Liver (tissue), 8 donors: ENCODE measurements at regions not wholly inside any gene's neighbourhood (a gene's known extent, or its start where the extent isn't known, plus 50 kb on each side); places are given as distances from the start of the nearest gene placed in this dataset.

Source experiments
- DNase-seq: peaks from one replicate; pipeline ENCODE4 v3.0.0-alpha.2; 2017; ENCODE audit warnings: low spot score
- H3K27ac ChIP-seq, 2 donors: one replicate each; pipeline ENCODE4 v1.7.0; 2013; ENCODE audit warnings: inconsistent platforms in 2 of 2, low read length in 2 of 2, control low read depth in 1 of 2, low read depth in 1 of 2, mild to moderate bottlenecking in 1 of 2
- H3K27me3 ChIP-seq, 4 donors: one replicate each; pipeline versions ENCODE4 v1.6.1 to v1.7.0; 2013; ENCODE audit warnings: low read length in 3 of 4, inconsistent platforms in 1 of 4, mild to moderate bottlenecking in 1 of 4, moderate library complexity in 1 of 4; ENCODE audit not compliant: control insufficient read depth in 4 of 4, insufficient read depth in 4 of 4
- H3K36me3 ChIP-seq, 4 donors: one replicate each; pipeline versions ENCODE4 v1.6.1 to v1.7.0; 2013; ENCODE audit warnings: low read length in 3 of 4, mild to moderate bottlenecking in 3 of 4, low read depth in 1 of 4, moderate library complexity in 1 of 4; ENCODE audit not compliant: control insufficient read depth in 4 of 4, insufficient read depth in 3 of 4
- H3K4me1 ChIP-seq, 4 donors: one replicate each; pipeline versions ENCODE4 v1.6.1 to v1.7.0; 2013; ENCODE audit warnings: low read length in 3 of 4, mild to moderate bottlenecking in 3 of 4, moderate library complexity in 1 of 4; ENCODE audit not compliant: control insufficient read depth in 4 of 4, insufficient read depth in 4 of 4
- H3K4me3 ChIP-seq, 3 donors: one replicate each; pipeline versions ENCODE4 v1.6.1 to v1.7.0; 2013; ENCODE audit warnings: low read length in 3 of 3, control low read depth in 1 of 3, low read depth in 1 of 3, mild to moderate bottlenecking in 1 of 3
- H3K9ac ChIP-seq, 2 donors: one replicate each; pipeline ENCODE4 v1.7.0; 2013; ENCODE audit warnings: low read length in 2 of 2, mild to moderate bottlenecking in 2 of 2, moderate library complexity in 2 of 2, control low read depth in 1 of 2, low read depth in 1 of 2
- H3K9me3 ChIP-seq, 4 donors: one replicate each; pipeline versions ENCODE4 v1.6.1 to v1.7.0; 2013; ENCODE audit warnings: low read length in 3 of 4; ENCODE audit not compliant: control insufficient read depth in 4 of 4
- CTCF ChIP-seq: fragments of 150-350 bp; IDR thresholded peaks from 2 replicates; pipeline ENCODE4 v1.5.1; 2017; ENCODE audit warnings: improper control_type of control experiment, low read depth, low read length; ENCODE audit not compliant: missing input control
- FOXA1 ChIP-seq: IDR thresholded peaks from 2 replicates; pipeline ENCODE4 v1.6.1; 2016; ENCODE audit warnings: antibody characterized with exemption
- HNF4A ChIP-seq, 2 donors: conservative IDR thresholded peaks; 2 replicates each; pipeline ENCODE4 v1.6.1; 2016; ENCODE audit warnings: antibody characterized with exemption in 2 of 2, mild to moderate bottlenecking in 2 of 2
- JUND ChIP-seq, 2 donors: IDR thresholded peaks; 2 replicates each; pipeline ENCODE4 v1.6.1; 2016; ENCODE audit warnings: antibody characterized with exemption in 2 of 2
- NR2F2 ChIP-seq: IDR thresholded peaks from 2 replicates; pipeline ENCODE4 v1.6.1; 2016; ENCODE audit warnings: antibody characterized with exemption
- RAD21 ChIP-seq, 2 donors: IDR thresholded peaks; 2 replicates each; pipeline ENCODE4 v1.6.1; 2016; ENCODE audit warnings: antibody characterized with exemption in 2 of 2, mild to moderate bottlenecking in 2 of 2
- RXRA ChIP-seq, 2 donors: IDR thresholded peaks; 2 replicates each; pipeline ENCODE4 v1.6.1; 2017 to 2018; ENCODE audit warnings: antibody characterized with exemption in 2 of 2, mild to moderate bottlenecking in 1 of 2
- SP1 ChIP-seq: IDR thresholded peaks from 2 replicates; pipeline ENCODE4 v1.6.1; 2018; ENCODE audit warnings: antibody characterized with exemption, mild to moderate bottlenecking
- TAF1 ChIP-seq: conservative IDR thresholded peaks from 2 replicates; pipeline ENCODE4 v1.6.1; 2016; ENCODE audit warnings: antibody characterized with exemption, mild to moderate bottlenecking
- ZBTB33 ChIP-seq: IDR thresholded peaks from 2 replicates; pipeline ENCODE4 v1.6.1; 2016; ENCODE audit warnings: antibody characterized with exemption
- WGBS: extraction: QIAGEN DNeasy Blood & Tissue Kit; methylation state at CpG from one replicate; pipeline ENCODE4 v1.1.7; 2013; 5-methylcytosine and 5-hydroxymethylcytosine counted together
- donor health status: healthy.
- donor health status: healthy.
- donor health status: healthy.
- donor health status: healthy.
- donor health status: healthy.

GRCh38 chr14:101254805-101255764 is 306.2 kb upstream of the DIO3 start:
- Histone ChIP-seq H3K9ac (no peak overlapping the region), H3K27ac (no peak overlapping the region), H3K36me3 (no peaks in the 10 kb centered on the region), H3K27me3 (no peaks in the 10 kb centered on the region), H3K9me3 (no peaks in the 10 kb centered on the region), H3K4me3 (no peak overlapping the region), H3K4me1 (no peaks in the 10 kb centered on the region)
- 87% methylated on average over 17 of the region's 17 CpGs for WGBS
- TF ChIP-seq RXRA (IDR thresholded peaks at IDR 0.05) (no peak), TAF1 (no peak), SP1 (no peak), NR2F2 (no peak), CTCF (no peak), ZBTB33 (no peak), JUND (IDR thresholded peaks at IDR 0.05) (no peak)
- DNase-seq = no peak

GRCh38 chr14:101255765-101256125 is 305.6 kb upstream of the DIO3 start:
- Histone ChIP-seq H3K36me3 (no peaks in the 10 kb centered on the region), H3K27ac (no peak overlapping the region), H3K27me3 (no peaks in the 10 kb centered on the region), H3K9ac (no peak overlapping the region), H3K9me3 (no peaks in the 10 kb centered on the region), H3K4me3 (no peak overlapping the region), H3K4me1 (no peaks in the 10 kb centered on the region)
- no peak for TF ChIP-seq HNF4A (conservative IDR thresholded peaks at IDR 0.05)
- no peak for TF ChIP-seq FOXA1
- TF ChIP-seq ZBTB33 = no peak
- no peak for TF ChIP-seq RAD21 (IDR thresholded peaks at IDR 0.05)
- 88% methylated on average over 8 of the region's 8 CpGs for WGBS
- DNase-seq = no peak

- DNase-seq = no peak
- Histone ChIP-seq H3K9me3 (no peaks in the 10 kb centered on the region), H3K27me3 (no peaks in the 10 kb centered on the region), H3K4me3 (no peak overlapping the region), H3K9ac (no peak overlapping the region), H3K4me1 (no peaks in the 10 kb centered on the region), H3K36me3 (no peaks in the 10 kb centered on the region), H3K27ac (no peak overlapping the region)
- 53% methylated on average over 5 of the region's 5 CpGs for WGBS
- no peak for TF ChIP-seq FOXA1
Observed at GRCh38 chr14:101256266-101256665, 305.0 kb upstream of the DIO3 start.
